K562 (cell line): ENCODE measurements at regions not wholly inside any gene's neighbourhood (a gene's known extent, or its start where the extent isn't known, plus 50 kb on each side); places are given as distances from the start of the nearest gene placed in this dataset.

ENCODE experiments used
- ATAC-seq: fragments of 200-7000 bp; cut with Tn5 transposase; 3 replicates; pipeline ENCODE4 v1.9.1; 2020; ENCODE audit warnings: moderate library complexity
- BruUV-seq: library from RNA; stranded (reverse); fragments of 400-500 nt; replicated peaks from 2 replicates; lab custom pipeline; 2021; lab: Mats Ljungman, UMichigan
- CTCF ChIA-PET: fragments of 300-600 bp; formaldehyde crosslinking; extraction: SDS; loops from one replicate; lab custom pipeline; 2021; ENCODE audit warnings: low intra/inter-chr PET ratio; lab: Yijun Ruan, JAX
- POLR2A ChIA-PET: fragments of 300-600, 350-650 bp; sonication (Branson Sonifier 250); formaldehyde crosslinking; extraction: SDS; loops from one replicate; lab custom pipeline; 2021; ENCODE audit warnings: antibody characterized with exemption, inconsistent platforms; lab: Yijun Ruan, JAX
- DNase-seq, 4 experiments: peaks; one replicate each; pipeline versions ENCODE4 v3.0.0 to v3.0.0-alpha.2; 2011 to 2018; ENCODE audit warnings: low spot score in 3 of 4, mixed read lengths in 3 of 4; ENCODE audit errors: extremely low read depth in 1 of 4
- FAIRE-seq: peaks from 2 replicates; lab custom pipeline; 2011; peaks lifted over from hg19 to GRCh38; lab: Jason Lieb, UNC
- H2AFZ ChIP-seq: 2 replicates; pipeline ENCODE4 v1.6.0; 2011; ENCODE audit warnings: low read depth, low read length, control low read depth, inconsistent platforms
- H3K27ac ChIP-seq: fragments of 200-600 bp; 3 replicates; pipeline ENCODE4 v1.8.0; 2011; ENCODE audit warnings: low read depth, mild to moderate bottlenecking, control low read depth, inconsistent platforms, low read length, moderate library complexity, mixed read lengths; ENCODE audit errors: extremely low read depth
- H3K27me3 ChIP-seq, 2 experiments: fragments of 300-600 bp in 1 of 2; 2 replicates in 1 of 2; 3 replicates in 1 of 2; pipeline versions ENCODE4 v1.6.0 to v1.8.0; 2011; ENCODE audit warnings: inconsistent platforms in 2 of 2, low read length in 2 of 2, mild to moderate bottlenecking in 1 of 2, mixed read lengths in 1 of 2, moderate library complexity in 1 of 2; ENCODE audit not compliant: control insufficient read depth in 2 of 2, insufficient read depth in 2 of 2
- H3K36me3 ChIP-seq: fragments of 300-600 bp; 3 replicates; pipeline ENCODE4 v1.8.0; 2011; ENCODE audit warnings: mild to moderate bottlenecking, low read length, inconsistent platforms; ENCODE audit not compliant: control insufficient read depth, insufficient read depth
- H3K4me1 ChIP-seq, 2 experiments: fragments of 200-600 bp in 1 of 2; replicated peaks in 1 of 2; 2 replicates in 1 of 2; 3 replicates in 1 of 2; pipeline versions ENCODE4 v1.5.1 to v1.8.0; 2011; ENCODE audit warnings: inconsistent platforms in 2 of 2, low read length in 2 of 2, mild to moderate bottlenecking in 1 of 2, mixed read lengths in 1 of 2, moderate library complexity in 1 of 2; ENCODE audit not compliant: control insufficient read depth in 2 of 2, insufficient read depth in 2 of 2
- H3K4me2 ChIP-seq: 2 replicates; pipeline ENCODE4 v1.6.1; 2011; ENCODE audit warnings: low read length, control low read depth, inconsistent platforms, mixed read lengths; ENCODE audit not compliant: insufficient read depth
- H3K4me3 ChIP-seq: fragments of 200-600 bp; sonication (generic), shearing (Covaris generic); 2 replicates; pipeline ENCODE4 v1.5.1; 2016; ENCODE audit warnings: control low read depth, inconsistent platforms
- H3K79me2 ChIP-seq: fragments of 200-600 bp; 3 replicates; pipeline ENCODE4 v1.8.0; 2011; ENCODE audit warnings: low read length, inconsistent platforms; ENCODE audit not compliant: control insufficient read depth, insufficient read depth
- H3K9ac ChIP-seq, 2 experiments: 2 replicates each; pipeline versions ENCODE4 v1.6.0 to v1.6.1; 2011; ENCODE audit warnings: low read depth in 2 of 2, low read length in 2 of 2, control low read depth in 1 of 2, inconsistent platforms in 1 of 2, mild to moderate bottlenecking in 1 of 2, mixed read lengths in 1 of 2; ENCODE audit not compliant: insufficient read depth in 1 of 2
- H3K9me1 ChIP-seq: one replicate; pipeline ENCODE4 v1.6.0; 2011; ENCODE audit warnings: inconsistent platforms, mild to moderate bottlenecking, low read length, moderate library complexity; ENCODE audit not compliant: control insufficient read depth, insufficient read depth
- H3K9me3 ChIP-seq: replicated peaks from 2 replicates; pipeline ENCODE4 v1.5.1; 2011; ENCODE audit warnings: low read depth, low read length, inconsistent platforms; ENCODE audit not compliant: control insufficient read depth, insufficient read depth
- H4K20me1 ChIP-seq: replicated peaks from 2 replicates; pipeline ENCODE4 v1.6.1; 2011; ENCODE audit warnings: low read length, inconsistent platforms, mixed read lengths; ENCODE audit not compliant: control insufficient read depth, insufficient read depth
- BCL6 ChIP-seq: fragments of 250-450 bp; sonication (Bioruptor Pico); IDR thresholded peaks from 2 replicates; pipeline ENCODE4 v1.4.0; 2020
- ELF2 ChIP-seq: fragments of 250-450 bp; sonication (Bioruptor Pico); IDR thresholded peaks from 2 replicates; pipeline ENCODE4 v1.5.0; 2021; ENCODE audit warnings: mild to moderate bottlenecking
- JUND ChIP-seq, 2 experiments: IDR thresholded peaks; 2 replicates in 1 of 2; 3 replicates in 1 of 2; pipeline ENCODE4 v1.6.1; 2011; ENCODE audit warnings: borderline replicate concordance in 2 of 2, low read depth in 2 of 2, low read length in 2 of 2, improper control_type of control experiment in 1 of 2, missing biosample characterization in 1 of 2, missing genetic modification characterization in 1 of 2, missing genetic modification reagents in 1 of 2
- KLF16 ChIP-seq: IDR thresholded peaks from 2 replicates; pipeline ENCODE4 v1.6.1; 2016; ENCODE audit warnings: antibody characterized with exemption
- PTTG1 ChIP-seq: fragments of 450-650 bp; IDR thresholded peaks from 2 replicates; pipeline ENCODE4 v1.6.1; 2016; ENCODE audit warnings: low read depth, mild to moderate bottlenecking, missing genetic modification characterization, missing compliant biosample characterization
- SPI1 ChIP-seq: IDR thresholded peaks from 2 replicates; pipeline ENCODE4 v1.6.1; 2011; ENCODE audit warnings: low read depth, low read length, control low read depth, borderline replicate concordance
- TGIF2 ChIP-seq: sonication (generic); formaldehyde crosslinking; IDR thresholded peaks from 2 replicates; pipeline ENCODE4 v1.8.1; 2022; ENCODE audit warnings: mild to moderate bottlenecking, missing genetic modification reagents, moderate library complexity
- WGBS: fragments of 100-300 bp; shearing (Covaris generic); methylation state at CpG from one replicate; pipeline ENCODE4 v1.1.6; 2016; ENCODE audit warnings: low coverage, mixed read lengths; ENCODE audit not compliant: insufficient coverage; ENCODE audit errors: missing lambda C conversion rate; 5-methylcytosine and 5-hydroxymethylcytosine counted together
- in situ Hi-C: fragments of 300-500 bp; cut with MboI; formaldehyde crosslinking; loops from 4 replicates; pipeline ENCODE4 v1.15.0; 2018; ENCODE audit warnings: inconsistent platforms, mixed read lengths
- intact Hi-C: fragments of 100-400 bp; cut with micrococcal nuclease; formaldehyde crosslinking; loops from 2 replicates; pipeline ENCODE4 v1.14.2; 2022
- TF ChIP-seq, protein P1 (sequence below): fragments of 250-450 bp; sonication (Bioruptor Pico); IDR thresholded peaks from 2 replicates; pipeline ENCODE4 v1.9.0; 2021; ENCODE audit warnings: mild to moderate bottlenecking
- TF ChIP-seq, protein P2 (sequence below): fragments of 250-450 bp; sonication (Bioruptor Pico); IDR thresholded peaks from 2 replicates; pipeline ENCODE4 v1.4.0; 2020; ENCODE audit warnings: mild to moderate bottlenecking, moderate library complexity, borderline replicate concordance

DNA sequence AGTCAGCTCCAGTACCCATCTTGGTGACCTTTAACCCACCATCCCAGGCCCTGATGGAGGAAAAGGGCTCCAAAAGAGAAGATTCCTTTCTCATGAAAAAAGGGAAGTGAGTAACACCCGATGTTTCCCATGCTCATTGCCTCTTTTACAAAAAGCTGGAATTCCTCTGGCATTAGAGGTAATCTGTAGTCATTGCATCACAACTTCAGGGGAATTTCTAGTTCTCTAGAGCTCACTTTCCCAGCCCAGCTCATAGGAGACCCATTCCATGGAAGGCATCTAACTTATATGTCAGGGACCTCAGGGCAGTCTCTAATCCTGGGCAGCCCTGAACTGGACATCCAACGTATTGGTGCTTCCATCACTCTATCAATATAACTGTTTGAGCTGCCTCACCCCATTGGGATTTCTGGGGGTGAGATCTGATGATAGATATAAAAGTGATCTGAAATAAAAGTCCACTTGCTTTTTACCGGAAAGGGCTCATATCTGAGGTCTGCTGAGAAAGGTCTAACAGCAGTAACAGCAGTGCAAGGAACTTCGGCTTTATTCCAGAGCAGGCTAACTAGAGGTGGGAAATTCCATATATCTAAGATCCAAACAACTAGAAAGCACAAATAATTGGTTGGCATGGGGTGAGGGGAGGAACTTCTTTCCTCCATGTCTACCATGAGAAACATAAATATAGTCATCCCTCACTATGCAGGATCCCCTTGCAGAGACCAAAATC is 106.1 kb downstream of the ETAA1 start:
- no peaks in the 10 kb centered on the region for H3K9me1 ChIP-seq
- no peak overlapping the region for H3K4me3 ChIP-seq
- no peaks in the 10 kb centered on the region for H3K27me3 ChIP-seq
- no peaks in the 10 kb centered on the region for H3K36me3 ChIP-seq
- intact Hi-C loops (no loop called here), in situ Hi-C loops (no loop called here)
- no peaks in the 10 kb centered on the region for H3K9me3 ChIP-seq
- H3K4me1 ChIP-seq: no peaks in the 10 kb centered on the region
- H3K27ac ChIP-seq: no peak overlapping the region
- POLR2A ChIA-PET: interaction anchor here (0.6 kb wide), 1 partner anchor 484 kb away, joined by 3 read pairs; no protein-coding TSS in a partner anchor
- DNase-seq (no peak), FAIRE-seq (no peak)
- no peak overlapping the region for H3K4me2 ChIP-seq
- no TSS peak for BruUV-seq
- TF ChIP-seq JUND (IDR thresholded peaks at IDR 0.05; ENCODE audit: borderline replicate concordance, low read depth, low read length) (no peak), JUND (tag; IDR thresholded peaks at IDR 0.05; ENCODE audit: borderline replicate concordance, low read depth, low read length) (no peak), SPI1 (peak; percentile 59; the same call in 1 of the 2 replicates), BCL6 (CRISPR knock-in tag) (no peak), PTTG1 (tag) (no peak), ELF2 (CRISPR knock-in tag) (no peak), KLF16 (no peak), TGIF2 (CRISPR knock-in tag) (no peak)
- TF ChIP-seq, protein P1, sequence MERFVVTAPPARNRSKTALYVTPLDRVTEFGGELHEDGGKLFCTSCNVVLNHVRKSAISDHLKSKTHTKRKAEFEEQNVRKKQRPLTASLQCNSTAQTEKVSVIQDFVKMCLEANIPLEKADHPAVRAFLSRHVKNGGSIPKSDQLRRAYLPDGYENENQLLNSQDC: no peak
- TF ChIP-seq, protein P2, sequence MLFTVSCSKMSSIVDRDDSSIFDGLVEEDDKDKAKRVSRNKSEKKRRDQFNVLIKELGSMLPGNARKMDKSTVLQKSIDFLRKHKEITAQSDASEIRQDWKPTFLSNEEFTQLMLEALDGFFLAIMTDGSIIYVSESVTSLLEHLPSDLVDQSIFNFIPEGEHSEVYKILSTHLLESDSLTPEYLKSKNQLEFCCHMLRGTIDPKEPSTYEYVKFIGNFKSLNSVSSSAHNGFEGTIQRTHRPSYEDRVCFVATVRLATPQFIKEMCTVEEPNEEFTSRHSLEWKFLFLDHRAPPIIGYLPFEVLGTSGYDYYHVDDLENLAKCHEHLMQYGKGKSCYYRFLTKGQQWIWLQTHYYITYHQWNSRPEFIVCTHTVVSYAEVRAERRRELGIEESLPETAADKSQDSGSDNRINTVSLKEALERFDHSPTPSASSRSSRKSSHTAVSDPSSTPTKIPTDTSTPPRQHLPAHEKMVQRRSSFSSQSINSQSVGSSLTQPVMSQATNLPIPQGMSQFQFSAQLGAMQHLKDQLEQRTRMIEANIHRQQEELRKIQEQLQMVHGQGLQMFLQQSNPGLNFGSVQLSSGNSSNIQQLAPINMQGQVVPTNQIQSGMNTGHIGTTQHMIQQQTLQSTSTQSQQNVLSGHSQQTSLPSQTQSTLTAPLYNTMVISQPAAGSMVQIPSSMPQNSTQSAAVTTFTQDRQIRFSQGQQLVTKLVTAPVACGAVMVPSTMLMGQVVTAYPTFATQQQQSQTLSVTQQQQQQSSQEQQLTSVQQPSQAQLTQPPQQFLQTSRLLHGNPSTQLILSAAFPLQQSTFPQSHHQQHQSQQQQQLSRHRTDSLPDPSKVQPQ (CRISPR knock-in tag): no peak
- TF ChIP-seq, all 486 proteins: peak for 1
- H3K9ac ChIP-seq: no peak overlapping the region
- no peaks in the 10 kb centered on the region for H4K20me1 ChIP-seq
- CTCF ChIA-PET: no interaction called here
- ATAC-seq: no peak
- no peak overlapping the region for H2AFZ ChIP-seq
- H3K79me2 ChIP-seq: no peaks in the 10 kb centered on the region
- 1% methylated on average over 4 of the region's 4 CpGs for WGBS
